NCI-H1092 (cell line): ENCODE measurements at regions not wholly inside any gene's neighbourhood (a gene's known extent, or its start where the extent isn't known, plus 50 kb on each side); places are given as distances from the start of the nearest gene placed in this dataset.
A peak's percentile ranks its signal among the peaks of the same experiment; 100 is the strongest.

ENCODE experiments used
- DNase-seq: peaks from one replicate; lab custom pipeline; 2025; lab: John Stamatoyannopoulos, UW

DNA sequence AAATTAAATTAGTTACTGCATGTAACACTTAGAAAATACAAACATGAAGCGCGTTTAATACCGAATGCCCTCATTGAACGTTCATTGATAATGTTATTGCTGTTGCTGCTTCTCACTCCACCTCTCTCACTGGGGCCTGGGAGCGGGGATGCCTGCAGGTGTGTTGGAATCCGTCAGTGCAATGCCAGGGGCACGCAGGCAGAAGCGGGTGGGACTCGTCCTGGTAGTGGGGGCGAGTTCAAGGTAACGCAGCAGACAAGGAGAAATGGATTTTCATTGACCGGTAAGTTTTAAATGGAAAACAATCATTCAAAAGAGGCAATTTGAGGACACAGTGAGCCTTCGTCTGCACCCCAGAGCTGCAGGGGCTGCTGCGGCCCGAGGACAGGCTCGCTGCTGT, 71.2 kb upstream of the AFDN start:
- no peak for DNase-seq

DNA sequence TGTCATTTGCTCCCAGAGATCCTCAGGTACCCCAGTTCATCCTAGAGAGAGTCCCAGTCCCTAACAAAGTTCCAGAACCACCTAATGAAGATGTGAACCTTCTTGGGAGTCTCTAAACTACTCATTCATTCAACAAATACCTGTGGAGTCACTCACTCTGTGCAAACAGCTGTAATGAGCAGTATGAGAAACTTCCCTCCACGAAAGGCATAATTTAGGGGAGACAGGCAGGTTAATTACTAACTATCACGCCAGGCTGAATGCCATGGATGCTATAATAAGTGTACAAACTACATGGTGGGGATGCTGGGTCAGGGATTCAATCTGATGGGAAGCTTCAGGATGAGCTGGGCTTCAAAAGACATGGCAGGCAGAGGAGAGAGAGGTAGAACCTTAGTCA, 70.1 kb upstream of the AFDN start:
- no peak for DNase-seq

DNA sequence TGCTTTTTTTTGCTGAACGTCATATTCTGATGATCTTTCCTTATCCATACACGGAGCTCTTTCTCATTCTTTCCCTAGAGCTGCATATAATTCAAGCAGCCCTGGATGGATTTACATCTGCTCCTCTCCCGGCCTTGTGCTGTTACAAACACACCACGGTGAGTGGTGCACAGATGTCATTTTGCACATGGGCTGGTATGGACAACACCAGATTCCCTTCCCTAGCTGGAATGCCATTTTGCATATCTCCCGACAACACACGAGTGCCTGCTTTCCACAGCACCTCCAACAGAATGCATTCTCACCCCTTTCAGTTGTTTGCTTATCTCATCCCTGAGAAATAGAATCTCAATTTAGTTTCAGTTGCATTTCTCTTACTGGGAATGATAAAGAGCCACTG, 69.5 kb upstream of the AFDN start:
- no peak for DNase-seq

DNA sequence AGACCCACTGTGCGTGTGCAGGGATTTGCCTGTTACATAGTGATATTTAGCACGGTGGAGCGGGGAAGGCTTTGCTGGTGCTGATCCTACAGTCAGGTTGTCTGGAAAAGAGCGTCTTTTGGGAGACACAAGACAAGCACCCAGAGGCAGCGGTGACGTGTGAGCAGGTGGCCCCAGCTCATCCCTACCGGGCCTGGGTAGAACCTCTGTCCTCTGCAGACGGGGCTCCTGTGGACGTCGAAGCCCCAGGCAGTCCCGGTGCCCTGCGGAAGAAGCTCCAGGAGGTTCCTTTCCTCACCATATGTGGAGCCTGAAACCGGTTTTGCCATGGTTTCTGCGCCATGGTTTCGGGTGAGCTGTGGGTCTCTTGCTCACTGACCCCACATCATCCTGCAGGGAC, 68.9 kb upstream of the AFDN start:
- DNase-seq = no peak

DNA sequence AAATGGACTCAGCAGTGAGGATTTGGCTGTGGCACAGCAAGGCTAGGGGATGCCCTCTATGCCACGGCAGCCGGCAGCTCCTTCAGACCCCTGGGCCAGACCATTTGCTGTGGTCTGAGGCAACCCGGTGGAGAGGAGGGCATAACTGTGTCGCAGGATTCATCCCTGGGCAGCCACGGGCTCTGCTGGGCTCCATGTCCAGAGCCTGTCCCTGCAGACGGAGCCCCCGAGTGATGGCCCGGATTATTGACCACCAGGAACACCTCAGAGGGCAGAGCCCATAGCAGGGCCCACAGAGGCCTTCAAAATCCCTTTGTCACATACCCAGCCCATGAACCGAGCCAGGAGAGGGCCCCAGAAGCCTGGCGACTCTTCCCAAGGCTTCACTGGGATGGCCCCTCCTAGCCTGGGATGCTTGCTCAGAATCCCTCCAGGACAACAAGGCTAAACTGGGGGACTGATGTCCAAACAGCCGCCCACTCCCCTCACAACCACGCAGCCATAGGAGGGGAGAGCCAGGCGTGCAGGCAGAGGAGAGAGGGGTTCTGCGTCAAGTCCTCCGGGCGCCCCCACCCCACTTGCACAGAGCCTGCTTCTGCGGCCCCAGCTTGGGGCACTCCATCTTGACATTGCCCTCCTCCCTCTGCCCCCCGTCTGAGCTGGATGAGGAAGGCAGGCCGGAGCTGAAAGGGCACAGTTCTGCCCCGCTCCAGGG, 68.2 kb upstream of the AFDN start:
- no peak for DNase-seq

DNA sequence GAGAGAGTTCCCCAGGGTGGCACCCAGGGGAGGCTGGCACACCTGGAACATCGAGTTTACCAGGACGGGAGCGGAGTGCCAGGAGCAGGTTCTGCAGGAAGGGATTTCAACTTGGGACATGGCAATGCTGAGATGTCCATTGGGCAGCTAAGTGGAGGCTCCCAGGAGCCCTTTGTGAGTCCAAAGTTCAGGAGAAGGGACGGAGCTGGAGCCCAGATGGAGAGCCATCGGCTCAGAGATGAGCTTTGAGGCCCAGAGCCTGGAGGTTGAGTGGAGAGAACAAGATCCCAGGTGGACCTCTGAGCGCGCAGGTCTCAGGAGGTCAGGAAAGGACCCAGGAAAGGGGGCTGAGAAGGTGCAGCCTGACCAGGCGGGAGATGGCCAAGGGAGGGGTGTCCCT, 67.5 kb upstream of the AFDN start:
- no peak for DNase-seq

DNA sequence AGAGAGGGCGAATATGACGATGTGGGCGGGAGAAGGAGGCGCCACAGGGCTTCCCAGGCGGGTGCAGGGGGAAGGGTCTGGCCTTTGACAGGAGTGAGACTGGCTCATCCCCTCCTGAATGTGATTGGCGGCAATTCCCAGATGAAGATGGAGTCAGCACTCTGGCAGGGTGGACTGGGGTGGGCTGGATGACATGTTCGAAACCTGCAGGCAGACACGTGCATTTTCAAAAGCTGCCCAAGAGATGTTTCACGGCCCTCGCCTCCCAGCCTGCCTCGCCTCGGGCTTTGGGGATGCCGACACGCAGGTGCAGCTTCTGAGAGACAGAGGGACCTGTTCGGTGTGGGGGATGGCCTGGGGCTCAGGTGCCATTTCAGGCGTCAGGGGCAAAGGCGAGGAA, 66.8 kb upstream of the AFDN start:
- no peak for DNase-seq

DNA sequence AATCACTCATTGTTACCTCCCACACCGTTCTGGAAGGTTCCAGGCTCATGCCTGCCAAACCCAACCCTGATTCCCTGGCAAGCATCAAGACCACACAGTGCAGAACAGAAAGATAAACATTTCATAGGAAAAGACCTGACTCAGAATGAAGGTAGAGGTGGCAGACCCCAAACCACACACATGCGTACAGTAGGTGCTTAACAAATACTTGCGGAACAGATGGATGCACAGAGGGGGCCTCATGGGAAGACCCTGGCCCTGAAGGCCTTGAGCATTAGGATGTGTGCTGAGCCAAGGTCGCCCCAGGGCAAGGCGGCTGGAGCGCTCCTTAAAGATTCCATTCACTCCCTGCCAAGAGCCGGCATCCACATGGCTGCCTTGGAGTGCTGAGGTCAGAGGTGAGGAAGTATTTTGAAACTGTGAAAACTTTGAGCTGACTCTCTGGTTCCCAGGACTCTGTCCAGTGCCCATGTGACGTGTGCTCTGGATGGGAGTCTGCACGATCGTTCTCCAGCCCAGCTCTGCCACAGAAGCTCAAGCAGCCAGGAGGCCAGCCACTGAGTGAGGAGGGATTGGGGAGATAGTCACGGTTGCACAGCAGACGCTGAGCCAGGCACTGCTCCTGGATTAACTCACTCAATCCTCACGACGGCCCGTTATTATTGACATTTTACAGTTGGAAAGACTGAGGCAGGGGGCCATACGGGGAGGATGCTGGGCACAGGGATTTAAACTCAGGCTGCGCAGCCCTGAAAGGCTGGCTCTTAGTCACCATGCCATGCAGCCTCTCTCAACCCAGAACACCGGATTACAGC, 65.5 kb upstream of the AFDN start:
- DNase-seq = no peak

DNA sequence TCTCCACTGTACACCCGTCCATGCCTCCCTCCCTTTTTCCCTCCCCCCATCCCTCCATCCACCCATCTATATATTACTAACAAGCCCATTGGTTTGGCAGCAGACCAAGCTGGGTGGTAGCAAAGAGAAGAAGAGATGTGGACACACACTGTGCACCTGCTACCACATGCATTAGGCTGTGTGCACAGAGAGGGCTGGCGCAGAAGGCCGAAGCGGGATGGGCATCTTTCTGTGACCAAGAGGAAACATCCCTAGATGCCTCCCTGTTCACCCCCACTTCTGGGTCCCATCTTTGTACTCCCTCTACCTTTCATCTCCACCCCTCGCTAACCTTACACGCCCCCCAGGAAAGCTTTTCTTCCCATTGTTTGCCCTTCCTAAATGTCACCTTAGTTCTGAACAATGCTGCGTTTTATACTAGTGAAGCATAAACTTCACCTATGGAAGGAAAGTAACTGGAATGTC, 64.9 kb upstream of the AFDN start:
- peak; percentile 58 for DNase-seq

DNA sequence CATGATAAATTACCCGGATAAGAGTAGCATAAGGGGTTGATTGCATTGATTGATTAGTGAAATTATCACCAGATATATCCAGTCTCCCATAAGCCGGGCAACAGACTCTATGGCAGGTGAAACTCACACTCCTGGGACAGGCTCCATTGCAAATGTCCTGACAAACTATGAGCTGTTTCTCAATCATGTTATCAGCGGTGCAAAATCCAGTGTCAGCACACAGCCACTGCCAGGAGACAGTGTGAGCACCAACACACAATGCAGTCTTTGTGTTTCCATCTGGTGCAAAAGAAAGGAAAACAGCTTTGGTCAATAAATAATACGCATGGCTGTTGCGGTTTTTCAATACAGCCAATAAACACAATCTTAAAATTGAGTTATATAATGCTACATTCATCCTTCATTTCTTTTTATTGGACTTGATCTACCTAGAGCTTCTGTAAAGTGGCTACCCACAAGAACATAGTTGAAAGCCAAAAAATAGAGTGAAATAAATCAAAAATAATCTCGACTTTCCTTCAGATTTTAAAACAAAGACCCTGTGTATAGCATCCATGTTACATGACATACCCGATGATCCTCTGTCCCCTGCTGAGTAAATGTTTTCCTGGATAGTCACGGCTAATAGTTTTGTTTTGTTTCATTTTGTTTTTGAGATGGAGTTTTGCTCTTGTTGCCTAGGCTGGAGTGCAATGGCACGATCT, 64.3 kb upstream of the AFDN start:
- DNase-seq = no peak

DNA sequence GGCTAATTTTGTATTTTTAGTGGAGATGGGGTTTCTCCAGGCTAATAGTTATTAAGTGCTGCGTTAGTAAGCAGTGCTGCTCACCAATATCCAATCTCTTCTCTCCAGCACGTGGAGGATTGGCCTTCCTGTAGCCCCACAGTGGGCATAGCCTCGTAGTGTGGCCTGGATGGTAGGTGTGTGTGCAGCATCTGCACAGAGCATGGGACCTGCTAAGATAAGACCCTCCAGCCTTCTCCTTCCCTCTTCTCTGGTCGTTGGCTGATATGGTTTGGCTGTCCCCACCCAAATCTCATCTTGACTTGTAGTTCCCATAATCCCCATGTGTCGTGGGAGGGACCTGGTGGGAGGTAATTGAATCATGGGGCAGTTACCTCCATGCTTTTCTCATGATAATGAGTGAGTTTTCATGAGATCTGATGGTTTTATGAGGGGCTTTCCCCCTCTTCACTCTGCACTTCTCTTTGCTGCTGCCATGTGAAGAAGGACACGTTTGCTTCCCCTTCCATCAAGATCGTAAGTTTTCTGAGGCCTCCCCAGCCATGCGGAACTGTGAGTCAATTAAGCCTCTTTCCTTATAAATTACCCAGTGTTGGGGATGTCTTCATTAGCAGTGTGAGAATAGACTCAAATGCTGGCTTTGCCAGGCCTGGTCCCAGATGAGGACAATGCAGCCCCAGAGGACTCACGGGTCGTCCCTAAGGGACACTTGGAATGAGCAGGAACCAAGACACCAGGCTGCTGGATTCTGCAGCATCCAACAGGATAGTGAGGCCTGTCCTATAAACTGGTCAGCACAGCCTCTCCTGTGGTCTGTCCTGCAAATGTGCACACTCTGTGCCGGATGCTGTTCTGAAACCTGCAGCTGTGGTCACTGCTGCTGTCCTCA, 63.4 kb upstream of the AFDN start:
- DNase-seq = no peak

DNA sequence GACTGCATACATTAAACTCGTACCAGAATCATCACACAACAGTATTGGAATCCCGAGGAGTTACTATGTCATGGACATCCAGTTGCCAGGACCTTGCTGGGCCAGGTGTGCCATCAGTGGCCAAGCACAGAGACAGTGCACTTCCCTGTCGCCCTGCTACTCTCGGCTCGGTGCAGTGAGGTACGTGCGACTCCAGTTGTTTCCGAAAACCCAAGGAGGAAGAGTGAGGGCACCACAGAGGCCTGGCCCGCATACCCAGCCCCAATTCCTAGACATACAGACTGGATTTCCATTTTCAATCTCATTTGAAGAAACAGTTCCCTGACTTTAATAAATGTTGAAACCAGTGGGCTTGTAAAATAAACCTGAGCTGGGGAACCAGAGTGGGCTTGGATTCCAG, 62.5 kb upstream of the AFDN start:
- no peak for DNase-seq

DNA sequence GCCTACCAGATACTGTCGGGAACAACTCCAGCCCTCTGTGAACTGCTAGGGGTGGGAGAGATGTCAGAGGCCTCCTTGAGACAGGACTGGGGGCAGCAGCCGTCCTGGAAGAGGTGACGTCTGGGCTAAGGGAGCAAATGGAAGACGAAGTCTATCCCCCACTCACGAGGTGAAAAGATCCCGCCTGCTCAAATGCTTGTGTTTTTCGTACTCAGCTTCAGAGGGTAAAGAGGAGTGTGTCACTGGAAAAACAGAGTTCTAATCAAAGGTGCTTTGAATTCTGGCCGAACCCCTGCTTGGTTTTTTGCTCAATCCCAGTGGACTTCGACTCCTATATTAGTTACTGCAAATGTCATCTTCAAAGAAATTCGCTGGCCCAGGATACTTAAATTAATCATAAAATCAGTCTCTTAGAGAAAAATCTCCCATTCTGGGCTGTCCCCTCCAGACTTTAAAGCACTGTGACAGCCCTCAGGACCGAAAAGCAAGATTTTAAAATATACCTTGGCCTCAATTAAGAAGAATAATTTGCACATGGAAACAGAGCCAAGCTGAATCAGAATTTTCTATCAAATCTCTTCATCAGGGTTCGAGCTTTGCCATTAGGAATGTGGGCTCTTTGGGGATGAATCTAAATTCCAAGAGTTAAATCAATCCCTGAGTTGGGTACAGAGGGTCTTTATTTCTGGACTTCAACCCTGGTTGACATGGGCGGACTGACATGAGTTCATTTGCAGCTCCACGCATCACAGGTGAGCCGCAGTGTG, 61.8 kb upstream of the AFDN start:
- no peak for DNase-seq

DNA sequence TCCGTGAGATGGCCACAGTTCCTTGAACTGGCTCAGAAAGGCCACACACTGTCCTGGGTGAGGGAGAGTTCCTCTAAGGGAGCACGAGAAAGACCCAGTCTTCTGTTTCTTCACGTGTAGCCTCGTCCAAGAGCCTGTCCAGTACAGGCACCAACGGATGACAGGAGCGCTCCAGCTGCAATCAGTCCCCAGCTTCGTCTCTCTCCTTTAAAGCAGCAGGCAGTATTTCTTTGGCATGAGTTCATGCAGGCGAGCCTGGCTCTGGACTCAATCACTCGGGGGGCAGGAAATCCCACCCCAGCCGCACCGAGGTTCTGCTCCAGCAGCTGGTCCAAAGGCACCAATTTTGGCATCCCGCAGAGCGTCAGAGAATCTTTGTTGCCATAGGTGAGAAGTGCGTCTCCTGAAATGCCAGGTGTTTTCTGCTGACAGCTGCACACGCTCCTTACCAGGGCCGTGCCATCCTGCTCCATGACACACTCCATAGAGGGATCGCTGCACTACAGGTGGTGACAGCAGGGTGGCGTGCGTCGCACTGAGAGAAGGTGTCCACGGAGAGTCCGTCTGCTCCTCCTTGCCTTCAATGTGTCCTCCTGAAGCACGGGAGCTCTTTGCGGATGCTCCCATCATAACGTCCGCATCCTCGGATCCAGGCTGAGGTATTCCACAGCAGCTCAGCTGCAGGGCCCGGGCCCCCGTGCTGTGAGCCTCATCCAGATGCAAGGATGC, 59.6 kb upstream of the AFDN start:
- DNase-seq = peak; percentile 63

DNA sequence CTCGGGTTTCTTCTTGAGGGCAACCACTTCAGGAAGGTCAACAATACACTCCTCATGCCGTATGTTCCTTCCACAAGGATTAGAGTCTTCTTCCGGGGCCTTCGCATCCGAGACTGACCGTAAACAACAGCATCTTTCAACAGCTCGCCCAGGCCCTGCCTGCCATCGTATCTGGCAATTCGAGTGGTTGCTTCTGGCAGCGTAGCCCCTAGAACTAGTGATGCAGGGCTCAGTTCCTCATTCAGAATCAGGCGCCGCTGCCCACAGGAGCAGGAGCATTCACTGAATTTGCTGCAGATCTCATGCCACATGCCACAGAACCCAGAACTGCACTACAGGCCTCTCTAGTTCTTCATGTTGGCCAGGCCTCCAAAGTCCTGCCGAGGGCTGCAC, 59.0 kb upstream of the AFDN start:
- DNase-seq = no peak

DNA sequence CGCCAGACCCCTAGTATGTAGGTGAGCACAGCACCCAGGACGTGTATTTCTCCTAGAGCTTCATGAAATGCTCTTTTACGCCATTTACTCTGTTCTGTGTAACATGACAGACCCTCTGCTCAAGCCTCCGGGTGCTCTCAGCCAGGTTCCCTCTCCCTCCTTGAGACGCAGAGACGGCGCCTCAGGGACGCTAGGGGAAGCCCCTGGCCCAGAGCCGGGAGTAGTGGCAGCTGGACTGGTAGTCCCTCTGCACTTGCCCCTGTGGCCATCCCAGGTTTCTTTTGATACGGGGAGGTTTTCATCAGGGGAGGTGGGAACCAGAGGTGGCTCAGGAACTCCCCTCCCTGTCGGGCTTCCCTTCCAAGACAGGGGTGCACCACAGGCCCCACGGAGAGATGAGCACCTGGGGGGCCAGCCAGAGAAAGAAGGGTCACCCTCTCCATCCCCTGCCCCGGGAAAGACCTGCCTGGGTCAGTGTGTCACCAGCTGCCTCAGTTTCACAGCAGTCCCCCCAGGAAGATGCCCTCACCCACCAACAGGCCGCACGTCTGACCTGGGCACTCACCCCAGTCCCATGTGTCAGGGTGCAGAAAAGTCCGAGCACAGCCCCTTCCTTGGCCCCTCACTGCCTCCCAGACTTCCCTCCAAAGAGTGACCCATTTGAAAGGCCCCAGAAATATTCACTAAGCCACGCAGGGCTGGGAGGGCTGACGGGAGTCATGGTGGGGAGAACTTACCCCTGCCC, 58.1 kb upstream of the AFDN start:
- no peak for DNase-seq

DNA sequence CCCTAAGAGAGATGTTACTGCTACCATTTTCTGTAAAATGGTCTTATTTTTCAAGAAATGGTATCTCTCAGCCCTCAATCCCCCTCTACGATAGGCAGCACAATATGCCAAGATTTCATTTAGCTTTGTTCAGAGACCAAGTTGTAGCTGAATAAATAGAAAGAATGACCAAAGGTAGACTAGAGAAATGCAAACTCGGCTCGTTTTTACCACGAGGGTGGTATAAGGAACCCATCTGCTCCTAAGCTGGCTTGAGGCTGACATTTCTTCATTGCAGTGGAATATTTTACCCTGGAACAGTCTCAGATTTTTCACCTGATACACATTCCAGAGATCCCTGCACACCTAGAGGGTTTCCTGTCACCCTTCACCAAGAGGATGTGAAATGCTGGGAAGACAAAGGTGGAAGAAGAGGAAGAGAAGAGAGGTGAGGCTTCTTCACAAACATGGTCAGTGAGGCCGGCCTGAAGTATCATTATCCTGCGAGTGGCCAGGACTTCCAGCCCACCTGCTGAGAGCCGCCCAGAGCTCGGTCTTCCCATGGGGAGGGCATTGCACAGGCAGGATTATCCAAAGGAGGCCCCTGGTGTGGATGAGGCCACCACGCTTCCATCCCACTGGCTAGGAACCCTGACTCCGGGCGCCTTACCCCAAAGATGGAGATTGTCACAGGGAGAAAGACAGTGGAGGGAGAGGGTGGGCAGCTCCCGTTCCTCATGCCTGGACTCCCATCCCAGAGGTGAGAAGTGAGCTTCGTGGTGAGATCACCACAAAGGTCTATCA, 57.1 kb upstream of the AFDN start:
- DNase-seq = no peak

DNA sequence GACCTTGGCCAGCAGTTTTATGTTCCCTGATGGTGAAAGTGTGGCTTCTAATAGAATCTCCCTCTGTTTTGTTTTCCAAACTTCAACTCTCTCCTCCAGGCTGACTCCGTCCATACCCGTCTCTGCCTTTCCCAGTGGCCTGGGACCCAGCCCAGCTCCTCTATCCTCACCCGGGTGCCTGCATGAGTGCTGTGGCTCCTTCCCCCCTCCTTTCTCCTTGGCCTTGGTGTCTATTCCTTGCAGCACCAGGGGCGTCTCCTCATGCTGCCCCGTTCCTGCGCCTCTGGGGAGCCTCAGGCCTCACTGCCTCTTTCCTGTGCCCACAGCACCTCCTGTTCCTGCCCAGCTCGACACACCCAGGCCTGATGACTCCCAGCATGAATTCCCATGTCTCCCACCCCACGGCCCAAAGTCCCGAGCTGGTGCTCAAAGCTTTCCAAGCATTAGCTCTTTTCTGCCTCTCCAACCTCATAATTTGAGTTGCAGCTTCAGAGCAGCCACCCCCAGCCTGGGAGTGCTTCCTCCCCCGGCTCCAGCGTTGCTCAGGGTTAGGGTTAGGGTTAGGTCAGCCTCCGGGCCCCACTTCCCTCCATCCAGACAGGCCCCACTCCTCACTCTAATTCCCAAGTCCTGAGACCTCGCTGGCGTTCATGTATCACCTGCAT, 56.3 kb upstream of the AFDN start:
- no peak for DNase-seq
